GM10266 (cell line): ENCODE measurements at regions not wholly inside any gene's neighbourhood (a gene's known extent, or its start where the extent isn't known, plus 50 kb on each side); places are given as distances from the start of the nearest gene placed in this dataset.

Experiments used
- DNase-seq: peaks from one replicate; pipeline ENCODE4 v3.0.0; 2012; ENCODE audit errors: extremely low spot score
- CTCF ChIP-seq: IDR thresholded peaks from 2 replicates; pipeline ENCODE4 v1.5.1; 2012; ENCODE audit warnings: mild to moderate bottlenecking, low read depth; ENCODE audit not compliant: control insufficient read depth, insufficient read depth; ENCODE audit errors: missing control alignments

- TF ChIP-seq CTCF: no peak
- no peak for DNase-seq
Observed at GRCh38 chr3:35413483-35413882, 225.8 kb upstream of the ARPP21 start.

- no peak for TF ChIP-seq CTCF
Observed at GRCh38 chr3:35417080-35417479, 222.2 kb upstream of the ARPP21 start.

GRCh38 chr3:35422101-35422500 lies 217.2 kb upstream of the ARPP21 start:
- no peak for DNase-seq
- TF ChIP-seq CTCF: no peak

More at GRCh38 chr3:35417080-35417479, 222.2 kb upstream of the ARPP21 start:
- no peak for DNase-seq

- DNase-seq: no peak
- no peak for TF ChIP-seq CTCF
Observed at GRCh38 chr3:35422836-35423601, 216.3 kb upstream of the ARPP21 start.

- no peak for TF ChIP-seq CTCF
- DNase-seq: no peak
Observed at GRCh38 chr3:35426366-35426958, 212.9 kb upstream of the ARPP21 start.

GRCh38 chr3:35437381-35437780 lies 201.9 kb upstream of the ARPP21 start:
- no peak for DNase-seq
- no peak for TF ChIP-seq CTCF

GRCh38 chr3:35438101-35438500 lies 201.2 kb upstream of the ARPP21 start:
- DNase-seq: no peak
- TF ChIP-seq CTCF: no peak
